ENCODE measurements at regions not wholly inside any gene's neighbourhood (a gene's known extent, or its start where the extent isn't known, plus 50 kb on each side); places are given as distances from the start of the nearest gene placed in this dataset.

GRCh38 chr18:8991155-8991554 lies 111.3 kb upstream of the NDUFV2 start:
- TF ChIP-seq KAT2B (IDR thresholded peaks at IDR 0.05; ENCODE audit: borderline replicate concordance, low read depth, low read length) (no peak), USF2 (IDR thresholded peaks at IDR 0.05; ENCODE audit: low read depth, low read length) (no peak), USF2 (CRISPR knock-in tag; IDR thresholded peaks at IDR 0.05; ENCODE audit: borderline replicate concordance) (no peak), KDM1A (CRISPR knock-in tag; IDR thresholded peaks at IDR 0.05) (no peak), NFE2L2 (IDR thresholded peaks at IDR 0.05; ENCODE audit: low read length) (no peak), MATR3 (CRISPR knock-in tag; IDR thresholded peaks at IDR 0.05) (no peak), RFXANK (CRISPR knock-in tag; IDR thresholded peaks at IDR 0.05) (no peak), ZNF788 (CRISPR knock-in tag; IDR thresholded peaks at IDR 0.05; ENCODE audit: borderline replicate concordance) (no peak), GMEB2 (CRISPR knock-in tag; IDR thresholded peaks at IDR 0.05; ENCODE audit: low read depth) (no peak), CTCF (CRISPR knock-in tag; IDR thresholded peaks at IDR 0.05) (no peak), EZH2 (conservative IDR thresholded peaks at IDR 0.05; ENCODE audit: low read depth, low read length) (no peak), ETV5 (CRISPR knock-in tag; IDR thresholded peaks at IDR 0.05; ENCODE audit: borderline replicate concordance) (no peak), E2F1 (CRISPR knock-in tag; IDR thresholded peaks at IDR 0.05) (no peak), MLXIP (CRISPR knock-in tag; IDR thresholded peaks at IDR 0.05; ENCODE audit: borderline replicate concordance) (no peak), EP300 (IDR thresholded peaks at IDR 0.05; ENCODE audit: low read depth in 2 of 2, low read length in 2 of 2) (no peak), EP300 (CRISPR knock-in tag; IDR thresholded peaks at IDR 0.05; ENCODE audit: borderline replicate concordance) (no peak)
